Activated CD8-positive, alpha-beta T cell treated with anti-CD3 and anti-CD28 coated beads for 36 hours (primary cell): ENCODE measurements at regions not wholly inside any gene's neighbourhood (a gene's known extent, or its start where the extent isn't known, plus 50 kb on each side); places are given as distances from the start of the nearest gene placed in this dataset.

Source experiments
- ATAC-seq: fragments of 200-7000 bp; cut with Tn5 transposase; one replicate; pipeline ENCODE4 v1.10.0; 2021; ENCODE audit warnings: mild to moderate bottlenecking, moderate library complexity
- CTCF ChIA-PET: fragments of 350-600 bp; sonication (Branson Sonifier 250); formaldehyde crosslinking; loops from one replicate; lab custom pipeline; 2021; ENCODE audit warnings: antibody characterized with exemption; lab: Charles Lee
- POLR2A ChIA-PET: fragments of 350-600 bp; sonication (Branson Sonifier 250); formaldehyde crosslinking; loops from one replicate; lab custom pipeline; 2021; ENCODE audit warnings: antibody characterized with exemption; lab: Charles Lee
- DNase-seq: peaks from one replicate; pipeline ENCODE4 v3.0.0-alpha.2; 2020
- H3K27ac Mint-ChIP-seq: one replicate; pipeline ENCODE4 v1.8.0; 2021; ENCODE audit warnings: mild to moderate bottlenecking, mixed read lengths
- H3K27me3 Mint-ChIP-seq: one replicate; pipeline ENCODE4 v1.8.0; 2021; ENCODE audit warnings: mixed read lengths
- H3K36me3 Mint-ChIP-seq: one replicate; pipeline ENCODE4 v1.8.0; 2021; ENCODE audit warnings: low read depth, mixed read lengths
- H3K4me1 Mint-ChIP-seq: one replicate; pipeline ENCODE4 v1.8.0; 2021; ENCODE audit warnings: low read depth, mixed read lengths
- H3K4me3 Mint-ChIP-seq: one replicate; pipeline ENCODE4 v1.8.0; 2021; ENCODE audit warnings: mild to moderate bottlenecking, moderate library complexity, mixed read lengths
- H3K9me3 Mint-ChIP-seq: one replicate; pipeline ENCODE4 v1.8.0; 2021; ENCODE audit warnings: mixed read lengths
- CTCF ChIP-seq: fragments of 200-600 bp; IDR thresholded peaks from one replicate; pipeline ENCODE4 v1.8.0; 2022; ENCODE audit warnings: antibody characterized with exemption, mild to moderate bottlenecking
- intact Hi-C: fragments of 100-400 bp; cut with micrococcal nuclease; formaldehyde crosslinking; loops from one replicate; pipeline ENCODE4 v1.10.0; 2022

GRCh38 chr16:59612094-59612493 is 878.0 kb upstream of the GOT2 start:
- no peak for TF ChIP-seq CTCF
- no peaks in the 10 kb centered on the region for H3K27me3 Mint-ChIP-seq
- POLR2A ChIA-PET, result no interaction called here
- H3K27ac Mint-ChIP-seq, result no peak overlapping the region
- no peak overlapping the region for H3K4me3 Mint-ChIP-seq
- no peaks in the 10 kb centered on the region for H3K4me1 Mint-ChIP-seq
- peaks cover 4% of the 10 kb centered on the region for H3K9me3 Mint-ChIP-seq
- no peak for DNase-seq
- intact Hi-C loops, result no loop called here
- no peaks in the 10 kb centered on the region for H3K36me3 Mint-ChIP-seq
- ATAC-seq, result no peak
- CTCF ChIA-PET, result no interaction called here

- no peak for TF ChIP-seq CTCF
- no peak for DNase-seq
- Mint-ChIP-seq H3K4me1 (no peaks in the 10 kb centered on the region), H3K27ac (no peak overlapping the region), H3K4me3 (no peak overlapping the region), H3K36me3 (no peaks in the 10 kb centered on the region), H3K27me3 (no peaks in the 10 kb centered on the region), H3K9me3 (no peaks in the 10 kb centered on the region)
- ATAC-seq, result no peak
- intact Hi-C loops, result no loop called here
- ChIA-PET POLR2A (no interaction called here), CTCF (no interaction called here)
Measured at GRCh38 chr16:59611556-59611955, 877.4 kb upstream of the GOT2 start.

- H3K27ac Mint-ChIP-seq, result no peak overlapping the region
- no peaks in the 10 kb centered on the region for H3K36me3 Mint-ChIP-seq
- no peaks in the 10 kb centered on the region for H3K4me1 Mint-ChIP-seq
- no peak for TF ChIP-seq CTCF
- ATAC-seq, result no peak
- DNase-seq, result no peak
- no peaks in the 10 kb centered on the region for H3K9me3 Mint-ChIP-seq
- no peaks in the 10 kb centered on the region for H3K27me3 Mint-ChIP-seq
- POLR2A ChIA-PET, result no interaction called here
- CTCF ChIA-PET, result no interaction called here
- H3K4me3 Mint-ChIP-seq, result no peak overlapping the region
- intact Hi-C loops, result no loop called here
Measured at GRCh38 chr16:59605706-59606105, 871.6 kb upstream of the GOT2 start.

GRCh38 chr16:59604354-59604753 is 870.2 kb upstream of the GOT2 start:
- Mint-ChIP-seq H3K4me1 (no peaks in the 10 kb centered on the region), H3K27ac (no peak overlapping the region), H3K9me3 (no peaks in the 10 kb centered on the region), H3K27me3 (no peaks in the 10 kb centered on the region), H3K36me3 (no peaks in the 10 kb centered on the region), H3K4me3 (no peak overlapping the region)
- no peak for DNase-seq
- ChIA-PET POLR2A (no interaction called here), CTCF (no interaction called here)
- no peak for ATAC-seq
- no peak for TF ChIP-seq CTCF
- intact Hi-C loops, result no loop called here

- intact Hi-C loops, result no loop called here
- no peaks in the 10 kb centered on the region for H3K36me3 Mint-ChIP-seq
- H3K4me3 Mint-ChIP-seq, result no peak overlapping the region
- CTCF ChIA-PET, result no interaction called here
- H3K9me3 Mint-ChIP-seq, result no peaks in the 10 kb centered on the region
- DNase-seq (no peak), ATAC-seq (no peak)
- H3K27ac Mint-ChIP-seq, result no peak overlapping the region
- no peaks in the 10 kb centered on the region for H3K4me1 Mint-ChIP-seq
- H3K27me3 Mint-ChIP-seq, result no peaks in the 10 kb centered on the region
- POLR2A ChIA-PET, result no interaction called here
- no peak for TF ChIP-seq CTCF
Measured at GRCh38 chr16:59601452-59601851, 867.3 kb upstream of the GOT2 start.
